Neural cell (in vitro differentiated cells): ENCODE measurements at regions not wholly inside any gene's neighbourhood (a gene's known extent, or its start where the extent isn't known, plus 50 kb on each side); places are given as distances from the start of the nearest gene placed in this dataset.

Experiments used
- RAD21 ChIP-seq: fragments of 450-650 bp; conservative IDR thresholded peaks from 2 replicates; pipeline ENCODE4 v1.6.1; 2014; ENCODE audit warnings: antibody characterized with exemption, mild to moderate bottlenecking, moderate library complexity
- TAF1 ChIP-seq: IDR thresholded peaks from 2 replicates; pipeline ENCODE4 v1.6.1; 2012; ENCODE audit warnings: low read depth
- TF ChIP-seq, protein P1 (sequence below): fragments of 450-650 bp; IDR thresholded peaks from 2 replicates; pipeline ENCODE4 v1.5.1; 2014; ENCODE audit warnings: antibody characterized with exemption, mild to moderate bottlenecking, moderate library complexity; ENCODE audit not compliant: poor library complexity, severe bottlenecking

DNA sequence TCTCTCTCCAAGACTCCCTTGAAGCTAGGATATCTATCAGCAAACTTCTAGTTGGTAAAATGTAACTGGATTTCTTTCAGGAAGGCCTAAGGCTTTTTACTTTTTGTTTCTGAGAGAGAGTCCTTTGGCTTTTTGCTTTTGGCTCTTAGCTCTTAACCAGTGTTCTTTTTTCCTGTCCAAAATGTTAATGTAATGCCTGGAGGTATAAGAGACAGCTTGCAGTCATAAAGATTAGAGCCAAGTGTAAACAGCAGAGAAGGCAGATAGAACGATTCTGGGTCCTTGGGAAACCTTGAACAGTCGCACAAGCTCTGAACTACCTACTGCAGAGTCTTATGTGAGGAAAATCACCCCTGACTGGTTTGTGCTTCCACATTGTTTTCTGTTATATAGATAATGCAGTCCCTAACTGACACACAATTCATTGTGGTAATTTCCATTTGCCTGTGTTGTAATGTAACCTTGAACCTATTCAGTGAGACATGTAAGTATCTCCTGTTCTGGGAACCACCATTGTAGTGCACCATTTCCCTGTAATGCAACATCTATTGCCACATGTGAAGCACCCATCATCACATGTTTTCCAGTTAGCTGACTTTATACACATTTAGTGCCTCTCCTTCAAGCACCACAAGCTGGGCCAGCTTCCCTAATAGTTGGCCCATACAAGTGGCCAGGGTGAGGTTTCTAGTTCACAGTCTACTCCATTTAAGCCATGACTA lies 1311.9 kb downstream of the ROBO1 start:
- TF ChIP-seq, protein P1, sequence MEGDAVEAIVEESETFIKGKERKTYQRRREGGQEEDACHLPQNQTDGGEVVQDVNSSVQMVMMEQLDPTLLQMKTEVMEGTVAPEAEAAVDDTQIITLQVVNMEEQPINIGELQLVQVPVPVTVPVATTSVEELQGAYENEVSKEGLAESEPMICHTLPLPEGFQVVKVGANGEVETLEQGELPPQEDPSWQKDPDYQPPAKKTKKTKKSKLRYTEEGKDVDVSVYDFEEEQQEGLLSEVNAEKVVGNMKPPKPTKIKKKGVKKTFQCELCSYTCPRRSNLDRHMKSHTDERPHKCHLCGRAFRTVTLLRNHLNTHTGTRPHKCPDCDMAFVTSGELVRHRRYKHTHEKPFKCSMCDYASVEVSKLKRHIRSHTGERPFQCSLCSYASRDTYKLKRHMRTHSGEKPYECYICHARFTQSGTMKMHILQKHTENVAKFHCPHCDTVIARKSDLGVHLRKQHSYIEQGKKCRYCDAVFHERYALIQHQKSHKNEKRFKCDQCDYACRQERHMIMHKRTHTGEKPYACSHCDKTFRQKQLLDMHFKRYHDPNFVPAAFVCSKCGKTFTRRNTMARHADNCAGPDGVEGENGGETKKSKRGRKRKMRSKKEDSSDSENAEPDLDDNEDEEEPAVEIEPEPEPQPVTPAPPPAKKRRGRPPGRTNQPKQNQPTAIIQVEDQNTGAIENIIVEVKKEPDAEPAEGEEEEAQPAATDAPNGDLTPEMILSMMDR, result no peak
- no peak for TF ChIP-seq RAD21
- TF ChIP-seq TAF1, result no peak
